Adrenal gland (tissue), 9 donors: ENCODE measurements at regions not wholly inside any gene's neighbourhood (a gene's known extent, or its start where the extent isn't known, plus 50 kb on each side); places are given as distances from the start of the nearest gene placed in this dataset.

ENCODE experiments used
- DNase-seq, 7 donors: peaks; one replicate each; pipeline ENCODE4 v3.0.0-alpha.2; 2019 to 2020
- H3K27ac ChIP-seq, 5 donors: fragments of 200-600 bp; sonication (generic) in 4 of 5; 1 replicate in 3 of 5; 2 replicates in 2 of 5; pipeline versions ENCODE4 v1.5.1 to v1.8.0; 2016 to 2020; ENCODE audit warnings: mild to moderate bottlenecking in 1 of 5
- H3K27me3 ChIP-seq: fragments of 200-600 bp; 2 replicates; pipeline ENCODE4 v1.8.0; 2021
- H3K36me3 ChIP-seq, 2 donors: fragments of 200-600 bp; replicated peaks in 1 of 2; 1 replicate in 1 of 2; 2 replicates in 1 of 2; pipeline versions ENCODE4 v1.5.1 to v1.8.0; 2018 to 2022
- H3K4me1 ChIP-seq, 2 donors: fragments of 200-600 bp; replicated peaks in 1 of 2; 1 replicate in 1 of 2; 2 replicates in 1 of 2; pipeline versions ENCODE4 v1.5.1 to v1.8.0; 2018 to 2021
- H3K4me3 ChIP-seq, 4 donors: fragments of 200-600 bp; sonication (generic) in 3 of 4; one replicate each; pipeline ENCODE4 v1.5.1; 2016 to 2018
- H3K9me3 ChIP-seq, 3 donors: fragments of 200-600 bp; sonication (generic) in 1 of 3; replicated peaks in 1 of 3; 1 replicate in 2 of 3; 2 replicates in 1 of 3; pipeline versions ENCODE4 v1.5.1 to v1.8.0; 2016 to 2021
- CTCF ChIP-seq, 6 experiments: fragments of 450-650 bp in 4 of 6; fragments of 200-600 bp in 2 of 6; sonication (generic) in 1 of 6; IDR thresholded peaks; 1 replicate in 5 of 6; 2 replicates in 1 of 6; pipeline versions ENCODE4 v1.5.1 to v1.8.0; 2016 to 2021; ENCODE audit warnings: antibody characterized with exemption in 6 of 6, mild to moderate bottlenecking in 2 of 6, moderate library complexity in 1 of 6
- POLR2A ChIP-seq, 2 donors: fragments of 450-650 bp; IDR thresholded peaks; one replicate each; pipeline ENCODE4 v1.6.1; 2017; ENCODE audit warnings: antibody characterized with exemption in 2 of 2, mild to moderate bottlenecking in 2 of 2, moderate library complexity in 1 of 2
- WGBS, 4 donors: extraction: QIAGEN DNeasy Blood & Tissue Kit in 2 of 4; methylation state at CpG; one replicate each; pipeline versions ENCODE4 v1.1.5 to v1.1.7; 2013 to 2017; 5-methylcytosine and 5-hydroxymethylcytosine counted together
- intact Hi-C, 2 donors: fragments of 100-400 bp; cut with DNase I; formaldehyde crosslinking; loops; one replicate each; pipeline versions ENCODE4 v1.14.1 to v1.15.0; 2022 to 2023
- donor health status: healthy with polysubstance abuse.
- donor health status: Bipolar disorder and iron deficiency.
- donor health status: DM: yes; HTN: yes; CAD: no.
- donor health status: DM: no; HTN: no; CAD: no.
- donor health status: DM: no; HTN: no; CAD: no.

GRCh38 chr2:239903210-239903609 lies 121.9 kb downstream of the NDUFA10 start:
- H3K27me3 ChIP-seq = no peaks in the 10 kb centered on the region
- H3K9me3 ChIP-seq = no peaks in the 10 kb centered on the region
- 69 to 88% (median 80%) methylated on average over 4 to 8 of the region's 8 CpGs for WGBS, 4 donors
- H3K36me3 ChIP-seq = no peaks in the 10 kb centered on the region
- no peak for DNase-seq
- H3K4me3 ChIP-seq = no peak overlapping the region
- TF ChIP-seq CTCF (IDR thresholded peaks at IDR 0.05) = no peak
- no peak for TF ChIP-seq POLR2A (IDR thresholded peaks at IDR 0.05)
- H3K27ac ChIP-seq = no peak overlapping the region
- no peaks in the 10 kb centered on the region for H3K4me1 ChIP-seq
- intact Hi-C loops = no loop called here

GRCh38 chr2:239902749-239903201 lies 122.4 kb downstream of the NDUFA10 start:
- TF ChIP-seq POLR2A (IDR thresholded peaks at IDR 0.05) (no peak), CTCF (IDR thresholded peaks at IDR 0.05) (no peak)
- 65 to 70% (median 67%) methylated on average over 9 to 11 of the region's 11 CpGs for WGBS, 4 donors
- Histone ChIP-seq H3K27me3 (no peaks in the 10 kb centered on the region), H3K4me3 (no peak overlapping the region), H3K4me1 (no peaks in the 10 kb centered on the region), H3K27ac (no peak overlapping the region), H3K9me3 (no peaks in the 10 kb centered on the region), H3K36me3 (no peaks in the 10 kb centered on the region)
- intact Hi-C loops = no loop called here
- no peak for DNase-seq

DNA sequence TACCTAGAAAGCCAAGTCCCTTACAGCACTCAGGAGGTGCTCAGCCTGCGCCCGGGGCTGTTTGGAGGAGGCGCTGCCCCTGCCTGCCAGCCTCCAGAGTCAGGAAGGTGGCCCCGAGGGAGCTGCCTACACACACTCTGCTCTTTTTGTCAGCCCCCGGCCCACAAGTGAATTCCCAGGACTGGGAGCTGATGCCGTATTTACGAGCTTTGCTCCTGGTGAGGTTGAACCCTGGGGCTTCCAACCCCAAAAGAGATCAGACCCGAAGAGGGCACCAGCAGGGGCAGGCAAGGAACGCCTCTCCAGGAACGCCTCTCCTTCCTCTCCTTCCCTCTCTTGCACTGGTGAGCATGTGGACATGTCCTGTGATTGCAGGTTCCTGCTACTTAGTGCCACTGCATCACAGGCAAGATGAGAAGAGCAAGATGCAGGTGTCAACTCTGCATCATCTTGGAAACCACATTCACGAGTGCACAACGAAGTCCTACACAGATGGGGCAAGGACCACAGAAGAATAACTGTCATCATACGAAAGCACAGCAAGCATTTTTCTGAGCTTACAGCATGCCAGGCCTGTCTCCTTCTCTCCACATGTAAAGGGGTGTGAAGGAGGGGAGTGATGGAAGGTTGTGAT lies 126.7 kb downstream of the NDUFA10 start:
- Histone ChIP-seq H3K4me1 (no peaks in the 10 kb centered on the region), H3K27me3 (no peaks in the 10 kb centered on the region), H3K36me3 (no peaks in the 10 kb centered on the region), H3K27ac (no peak overlapping the region), H3K9me3 (no peaks in the 10 kb centered on the region), H3K4me3 (no peak overlapping the region)
- DNase-seq = no peak
- WGBS, 4 donors = 81 to 89% (median 86%) methylated on average over 10 to 13 of the region's 13 CpGs
- intact Hi-C loops = no loop called here
- TF ChIP-seq CTCF (IDR thresholded peaks at IDR 0.05) = no peak
- TF ChIP-seq POLR2A (IDR thresholded peaks at IDR 0.05) = no peak

DNA sequence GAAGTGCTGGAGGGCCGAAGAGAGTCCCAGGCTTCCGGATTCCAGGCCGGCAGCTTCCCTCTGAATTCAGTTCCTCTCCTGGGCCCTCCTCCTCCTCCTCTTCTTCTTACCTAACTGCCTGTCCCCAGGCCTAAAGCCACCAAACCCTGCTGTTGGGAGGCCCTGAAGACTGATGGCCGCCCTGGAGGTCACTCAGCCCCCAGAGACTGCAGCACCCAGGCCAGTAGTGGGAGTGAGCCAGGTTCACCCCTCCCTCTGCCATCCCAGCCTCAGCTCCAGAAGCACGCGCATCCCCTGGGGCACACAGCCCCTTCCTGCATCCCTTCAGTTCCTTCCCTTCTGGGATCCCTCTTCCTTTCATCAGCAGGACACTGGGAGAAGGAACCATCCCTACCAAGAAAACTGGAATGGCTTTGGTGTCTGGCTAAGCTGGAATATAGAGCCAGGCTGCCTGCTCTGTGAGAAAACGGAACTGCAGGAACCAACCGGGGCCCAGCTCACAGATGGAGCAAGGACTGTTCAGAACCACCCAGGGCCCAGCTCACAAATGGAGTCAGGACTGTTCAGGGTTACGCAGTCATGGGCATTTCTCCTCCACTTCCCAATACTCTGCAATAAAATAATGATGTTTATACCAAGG lies 127.4 kb downstream of the NDUFA10 start:
- H3K27ac ChIP-seq = no peak overlapping the region
- no peak for TF ChIP-seq POLR2A (IDR thresholded peaks at IDR 0.05)
- no peak for TF ChIP-seq CTCF (IDR thresholded peaks at IDR 0.05)
- 72 to 92% (median 82%) methylated on average over 7 to 9 of the region's 9 CpGs for WGBS, 4 donors
- DNase-seq = no peak
- intact Hi-C loops = no loop called here
- no peaks in the 10 kb centered on the region for H3K27me3 ChIP-seq
- H3K36me3 ChIP-seq = no peaks in the 10 kb centered on the region
- H3K4me3 ChIP-seq = no peak overlapping the region
- H3K9me3 ChIP-seq = no peaks in the 10 kb centered on the region
- H3K4me1 ChIP-seq = no peaks in the 10 kb centered on the region
